NCI-H69 (cell line): ENCODE measurements at regions not wholly inside any gene's neighbourhood (a gene's known extent, or its start where the extent isn't known, plus 50 kb on each side); places are given as distances from the start of the nearest gene placed in this dataset.
"Not testable (repeated sequence)": the region's sequence is repeated elsewhere in the genome, so short reads cannot be mapped to it uniquely, and the experiment has no call there.

Experiments used
- DNase-seq: peaks from one replicate; lab custom pipeline; 2025; lab: John Stamatoyannopoulos, UW

GRCh38 chr14:62409626-62410300 is 635.5 kb downstream of the KCNH5 start:
- DNase-seq: no peak

- no peak for DNase-seq
Observed at GRCh38 chr14:62420847-62421246, 624.4 kb downstream of the KCNH5 start.

GRCh38 chr14:62428429-62429203 is 616.6 kb downstream of the KCNH5 start:
- no peak for DNase-seq

- DNase-seq: no peak
Observed at GRCh38 chr14:62429683-62430082, 615.6 kb downstream of the KCNH5 start.

- DNase-seq: peak; percentile 10
Observed at GRCh38 chr14:62431496-62431895, 613.8 kb downstream of the KCNH5 start.

GRCh38 chr14:62432955-62433354 is 612.3 kb downstream of the KCNH5 start:
- DNase-seq: no peak

GRCh38 chr14:62436261-62436660 is 609.0 kb downstream of the KCNH5 start:
- DNase-seq: peak; percentile 72

GRCh38 chr14:62439210-62439609 is 606.0 kb downstream of the KCNH5 start:
- DNase-seq: no peak

GRCh38 chr14:62443796-62444195 is 601.5 kb downstream of the KCNH5 start:
- DNase-seq: no peak

- DNase-seq: no peak
Observed at GRCh38 chr14:62445570-62445969, 599.7 kb downstream of the KCNH5 start.

GRCh38 chr14:62451221-62451620 is 594.0 kb downstream of the KCNH5 start:
- no peak for DNase-seq

GRCh38 chr14:62453226-62453625 is 592.0 kb downstream of the KCNH5 start:
- no peak for DNase-seq

GRCh38 chr14:62455446-62455845 is 589.8 kb downstream of the KCNH5 start:
- DNase-seq: no peak

GRCh38 chr14:62462988-62463387 is 582.3 kb downstream of the KCNH5 start:
- DNase-seq: no peak

GRCh38 chr14:62468946-62469345 is 576.3 kb downstream of the KCNH5 start:
- DNase-seq: no peak

GRCh38 chr14:62470935-62471334 is 574.3 kb downstream of the KCNH5 start:
- DNase-seq: no peak

GRCh38 chr14:62491146-62491545 is 554.1 kb downstream of the KCNH5 start:
- DNase-seq: no peak

GRCh38 chr14:62497708-62498107 is 547.5 kb downstream of the KCNH5 start:
- no peak for DNase-seq

GRCh38 chr14:62501021-62501750 is 544.1 kb downstream of the KCNH5 start:
- no peak for DNase-seq

GRCh38 chr14:62505045-62505444 is 540.2 kb downstream of the KCNH5 start:
- no peak for DNase-seq

- not testable (repeated sequence) for DNase-seq
Observed at GRCh38 chr14:62521309-62521708, 523.9 kb downstream of the KCNH5 start.

GRCh38 chr14:62528296-62528695 is 517.0 kb downstream of the KCNH5 start:
- DNase-seq: no peak

- no peak for DNase-seq
Observed at GRCh38 chr14:62532181-62532580, 513.1 kb downstream of the KCNH5 start.
